ENCODE measurements at regions not wholly inside any gene's neighbourhood (a gene's known extent, or its start where the extent isn't known, plus 50 kb on each side); places are given as distances from the start of the nearest gene placed in this dataset.

DNA sequence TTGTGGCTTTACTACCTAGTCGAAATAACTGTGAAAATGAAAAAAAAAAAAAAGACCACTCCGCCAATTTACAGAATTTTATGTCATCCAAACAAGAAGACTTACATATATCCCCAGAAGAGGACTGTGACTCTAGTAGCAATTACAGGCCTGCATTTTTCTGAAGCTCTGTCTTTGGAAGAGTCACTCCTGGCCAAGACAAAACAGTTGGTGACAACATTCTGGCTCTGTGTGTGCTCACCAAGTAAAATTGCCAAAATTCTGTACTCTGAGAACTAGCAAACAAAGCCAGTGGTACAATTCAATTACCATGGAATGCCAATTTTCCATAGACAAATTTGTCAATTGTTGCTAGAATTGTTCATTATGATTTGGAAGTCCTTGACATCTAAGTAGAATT, 311.1 kb downstream of the PDGFC start:
- in situ Hi-C loops (cut with HindIII; ENCODE audit: low pct_unique_long_range_greater_than_20kb, low sequenced_read_pairs): no loop called here
- DNase-seq (ENCODE audit: low read depth, low spot score): no peak

DNA sequence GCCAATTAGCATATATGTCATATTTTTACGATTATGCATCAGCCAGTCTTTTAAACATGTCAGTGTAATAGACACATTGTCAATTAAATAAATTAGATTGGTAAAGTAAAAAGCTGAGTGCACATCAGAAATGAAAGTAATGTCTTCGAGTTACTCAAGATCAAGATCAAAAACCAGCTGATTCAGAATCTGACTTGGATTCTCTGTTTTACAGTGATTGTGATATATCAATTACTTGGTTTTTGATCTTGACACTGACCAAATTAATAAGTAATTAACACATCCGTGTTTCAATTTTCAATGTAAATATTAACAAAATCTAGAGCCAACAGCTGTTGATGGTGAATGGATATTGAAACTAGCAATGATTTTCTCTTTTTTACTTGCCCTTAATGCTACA, 311.6 kb downstream of the PDGFC start:
- in situ Hi-C loops (cut with HindIII; ENCODE audit: low pct_unique_long_range_greater_than_20kb, low sequenced_read_pairs): no loop called here
- no peak for DNase-seq (ENCODE audit: low read depth, low spot score)

DNA sequence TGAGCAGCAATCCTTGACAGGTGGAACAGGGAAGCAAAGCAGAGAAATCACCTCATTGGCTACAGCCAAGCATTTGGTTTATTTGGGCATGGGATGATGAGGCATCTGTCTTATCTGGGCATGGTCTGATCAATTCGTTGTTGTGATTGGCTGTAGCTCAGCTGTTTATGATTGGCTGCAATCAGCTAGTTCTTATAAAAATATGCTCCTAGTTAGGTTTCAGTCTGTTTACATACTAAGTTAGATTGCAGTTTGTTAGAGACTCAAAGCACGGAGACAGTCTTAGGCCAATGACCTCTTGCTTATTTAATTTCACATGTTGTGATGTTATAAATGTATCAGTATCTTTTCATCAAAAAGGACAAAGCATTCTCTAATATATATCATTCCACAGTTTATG, 312.0 kb downstream of the PDGFC start:
- in situ Hi-C loops (cut with HindIII; ENCODE audit: low pct_unique_long_range_greater_than_20kb, low sequenced_read_pairs): no loop called here
- DNase-seq (ENCODE audit: low read depth, low spot score): no peak

DNA sequence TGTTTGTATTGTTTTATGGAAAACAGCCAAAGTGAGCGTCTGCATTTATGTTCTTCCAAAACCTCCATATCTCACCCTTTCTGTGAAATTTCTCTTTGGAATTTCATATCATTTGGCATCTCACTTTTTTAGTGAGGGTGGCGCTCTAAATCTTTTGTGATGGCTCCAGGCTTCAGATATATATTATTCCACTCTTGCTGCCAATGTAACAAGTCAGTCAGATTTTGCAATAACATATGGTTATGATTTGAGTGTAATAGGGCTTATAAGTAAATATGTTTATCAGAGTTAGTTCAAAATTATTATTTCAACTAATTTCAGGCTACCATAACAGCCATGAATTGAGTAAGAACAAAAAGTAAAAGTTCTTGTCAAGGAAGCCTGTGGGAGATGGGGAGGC, 314.7 kb downstream of the PDGFC start:
- in situ Hi-C loops (cut with HindIII; ENCODE audit: low pct_unique_long_range_greater_than_20kb, low sequenced_read_pairs): no loop called here
- no peak for DNase-seq (ENCODE audit: low read depth, low spot score)

DNA sequence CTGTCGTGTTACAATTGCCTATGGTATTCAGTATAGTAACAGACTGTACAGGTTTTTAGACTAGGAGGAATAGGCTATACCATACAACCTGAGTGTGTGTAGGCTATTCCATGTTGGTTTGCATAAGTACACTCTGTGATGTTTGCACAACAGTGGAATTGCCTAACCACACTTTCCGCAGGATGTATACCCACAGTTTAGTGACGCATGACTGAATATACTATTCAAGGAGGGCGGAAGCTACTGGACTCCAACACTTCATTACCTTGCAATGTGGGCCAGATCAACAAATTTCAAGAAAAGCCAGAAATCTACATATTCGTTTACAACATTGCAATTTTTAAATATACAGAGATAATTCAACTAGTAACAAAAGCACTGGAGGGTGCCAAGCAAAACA, 317.2 kb downstream of the PDGFC start:
- in situ Hi-C loops (cut with HindIII; ENCODE audit: low pct_unique_long_range_greater_than_20kb, low sequenced_read_pairs): no loop called here
- no peak for DNase-seq (ENCODE audit: low read depth, low spot score)

DNA sequence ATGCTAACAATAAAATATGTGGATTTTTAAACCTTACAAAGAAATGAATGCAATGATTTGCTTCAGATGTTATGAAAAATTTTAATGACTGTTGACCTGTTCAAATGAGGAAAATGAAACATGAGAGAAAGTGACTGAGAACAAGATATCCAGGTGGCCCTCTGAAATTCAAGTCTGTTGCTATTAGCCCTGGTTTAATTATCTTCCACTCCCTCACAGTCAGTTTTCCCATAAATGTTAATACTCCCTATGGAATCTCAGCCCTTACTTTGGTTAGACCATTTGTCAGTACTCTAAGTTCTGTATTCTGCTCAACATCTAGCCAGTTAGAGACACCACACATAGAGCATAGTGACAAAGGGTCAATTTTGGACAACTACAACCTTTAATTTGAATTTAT, 327.8 kb downstream of the PDGFC start:
- in situ Hi-C loops (cut with HindIII; ENCODE audit: low pct_unique_long_range_greater_than_20kb, low sequenced_read_pairs): no loop called here
- DNase-seq (ENCODE audit: low read depth, low spot score): no peak

DNA sequence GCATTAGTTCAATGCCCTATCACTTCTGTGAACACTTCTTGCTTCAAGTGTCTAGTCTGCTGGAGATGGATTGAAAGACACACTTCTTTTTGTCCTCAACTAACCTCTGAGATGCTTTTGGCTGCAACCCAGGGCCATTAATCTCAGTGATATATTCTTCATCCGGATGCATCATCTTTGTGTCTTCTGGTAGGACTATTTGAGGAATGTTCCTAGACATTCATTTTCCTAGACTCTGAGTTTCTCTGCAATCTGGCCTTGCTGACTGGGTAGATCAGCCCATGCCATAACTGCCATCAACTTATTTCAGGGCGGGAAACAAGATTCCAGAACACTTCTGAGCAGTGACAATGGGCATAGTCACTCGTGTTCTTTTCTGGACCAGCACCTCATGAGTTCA, 329.4 kb downstream of the PDGFC start:
- no peak for DNase-seq (ENCODE audit: low read depth, low spot score)
- in situ Hi-C loops (cut with HindIII; ENCODE audit: low pct_unique_long_range_greater_than_20kb, low sequenced_read_pairs): no loop called here

DNA sequence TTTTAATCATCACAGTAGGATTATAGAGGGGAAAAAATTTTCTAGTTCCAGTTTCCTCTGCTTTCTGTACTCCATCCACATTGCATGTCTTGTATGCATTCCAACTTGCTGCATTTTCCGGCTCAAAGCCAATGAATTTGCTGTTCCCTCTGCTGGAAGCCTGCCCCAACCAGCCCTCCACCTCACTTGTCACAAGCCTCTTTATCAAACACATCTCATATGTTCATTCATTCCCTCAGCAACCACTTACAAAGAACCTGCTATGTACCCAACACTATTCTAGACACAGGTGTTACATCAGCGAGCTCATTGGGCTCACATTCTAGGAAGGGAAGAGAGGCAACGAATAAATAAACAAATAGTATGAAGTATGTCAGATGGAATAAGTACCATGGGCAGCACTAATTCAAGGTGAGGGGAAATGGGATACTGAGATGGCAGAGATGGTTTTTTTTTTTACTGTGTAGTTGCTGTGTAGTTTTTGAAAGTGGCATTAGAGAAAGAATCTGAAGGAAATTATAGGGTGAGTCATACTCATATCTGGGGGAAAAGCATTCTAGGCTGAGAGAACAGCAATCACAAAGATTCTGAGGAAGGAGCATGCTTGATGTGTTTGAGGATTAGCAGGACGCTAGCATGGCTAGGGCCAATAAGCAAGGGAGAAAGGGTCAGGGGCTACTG, 332.5 kb downstream of the PDGFC start:
- DNase-seq (ENCODE audit: low read depth, low spot score): no peak
- in situ Hi-C loops (cut with HindIII; ENCODE audit: low pct_unique_long_range_greater_than_20kb, low sequenced_read_pairs): no loop called here

DNA sequence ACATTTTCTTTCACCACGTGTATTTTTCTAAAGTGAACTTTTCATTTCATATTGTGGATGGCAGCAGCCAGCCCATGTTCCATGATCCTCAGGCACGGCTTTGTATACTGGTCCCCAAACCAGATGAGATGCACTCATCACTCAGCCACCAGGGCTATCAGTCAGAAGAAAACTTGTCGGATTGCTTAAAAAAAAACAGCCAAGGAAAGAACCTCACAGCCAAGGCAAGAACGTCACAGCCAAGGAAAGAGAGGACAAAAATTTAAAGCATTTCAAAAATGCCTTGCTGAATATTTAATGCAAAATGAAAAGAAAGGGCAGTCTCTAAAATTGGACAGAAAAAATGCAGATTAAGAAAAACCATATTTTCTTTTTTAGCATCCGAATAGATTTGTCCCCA, 333.3 kb downstream of the PDGFC start:
- in situ Hi-C loops (cut with HindIII; ENCODE audit: low pct_unique_long_range_greater_than_20kb, low sequenced_read_pairs): no loop called here

DNA sequence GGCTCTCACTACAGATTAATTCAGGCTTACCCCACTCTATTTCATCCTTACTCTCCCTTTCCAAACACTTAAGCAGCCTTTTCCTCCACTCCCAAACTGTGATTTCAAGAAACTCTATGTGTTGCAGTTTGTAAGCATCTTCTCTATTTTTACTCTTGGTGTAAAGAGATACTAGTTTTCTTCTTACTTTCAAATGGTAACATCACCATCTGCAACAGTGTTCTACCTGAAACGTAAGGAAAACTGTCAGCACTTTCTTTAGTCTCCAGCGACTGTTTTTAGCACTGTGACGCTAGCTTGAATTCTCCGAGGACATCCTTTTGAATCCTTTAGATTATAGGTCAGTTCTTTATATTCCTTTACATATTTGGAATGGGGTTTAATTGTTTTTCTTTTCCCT, 335.2 kb downstream of the PDGFC start:
- in situ Hi-C loops (cut with HindIII; ENCODE audit: low pct_unique_long_range_greater_than_20kb, low sequenced_read_pairs): no loop called here
- no peak for DNase-seq (ENCODE audit: low read depth, low spot score)

More for the DNA sequence above, 333.3 kb downstream of the PDGFC start:
- peak; percentile 1 for DNase-seq (ENCODE audit: low read depth, low spot score)

DNA sequence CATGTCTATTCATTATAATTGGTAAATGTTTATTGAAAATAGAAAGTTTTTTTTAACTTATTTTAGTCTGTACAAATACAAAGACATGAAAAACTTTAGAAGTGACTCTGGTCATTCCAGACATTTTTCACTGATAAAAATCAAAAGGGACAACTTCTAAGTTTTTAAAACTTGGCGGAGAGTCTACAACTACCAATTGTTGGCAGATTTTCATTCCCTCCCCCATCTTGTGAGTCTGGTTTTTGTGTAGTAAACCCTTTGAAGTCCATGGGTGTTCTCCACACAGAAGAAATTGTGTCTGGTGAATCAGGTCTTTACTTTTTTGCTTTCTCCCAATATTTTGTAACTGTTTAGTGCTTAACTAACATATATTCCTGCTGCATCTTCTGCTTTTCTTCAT, 336.5 kb downstream of the PDGFC start:
- no peak for DNase-seq (ENCODE audit: low read depth, low spot score)
- in situ Hi-C loops (cut with HindIII; ENCODE audit: low pct_unique_long_range_greater_than_20kb, low sequenced_read_pairs): no loop called here

DNA sequence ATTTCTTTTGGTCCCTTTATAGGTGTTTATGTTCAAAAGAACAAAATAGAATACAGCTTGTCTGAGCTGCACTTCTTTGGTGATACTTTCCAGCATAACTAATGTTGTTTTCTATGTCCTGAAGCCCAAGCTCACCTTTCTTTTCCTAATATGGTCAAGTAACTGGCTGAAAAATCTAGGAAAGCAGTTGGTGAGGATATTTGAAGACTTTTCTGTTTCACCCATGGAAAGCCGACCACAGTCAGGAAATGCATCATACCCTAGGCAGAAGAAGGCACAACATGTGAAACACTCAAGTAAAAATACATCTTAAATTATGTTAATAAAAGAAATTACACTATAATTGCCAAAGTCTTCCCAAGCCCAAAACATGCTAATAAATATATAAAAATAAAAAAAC, 337.0 kb downstream of the PDGFC start:
- in situ Hi-C loops (cut with HindIII; ENCODE audit: low pct_unique_long_range_greater_than_20kb, low sequenced_read_pairs): no loop called here
- no peak for DNase-seq (ENCODE audit: low read depth, low spot score)

DNA sequence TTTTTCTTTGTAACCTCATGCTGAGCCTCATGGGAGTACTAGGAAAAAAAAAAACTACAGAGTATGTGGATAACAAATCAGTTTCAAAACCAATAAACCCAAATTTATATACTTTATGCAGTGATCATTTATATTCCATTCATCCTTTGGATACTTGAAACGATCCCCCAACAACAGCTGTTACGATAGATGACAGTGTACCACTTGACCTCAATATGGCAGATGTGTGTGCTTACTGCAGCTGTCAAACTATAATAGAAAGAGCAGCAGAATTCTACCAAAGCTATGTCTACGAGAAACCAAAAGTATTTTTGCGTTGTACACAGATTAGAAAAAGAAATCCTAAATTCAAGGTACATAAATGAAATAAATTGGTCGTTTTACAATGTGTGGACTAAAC, 337.8 kb downstream of the PDGFC start:
- in situ Hi-C loops (cut with HindIII; ENCODE audit: low pct_unique_long_range_greater_than_20kb, low sequenced_read_pairs): no loop called here

DNA sequence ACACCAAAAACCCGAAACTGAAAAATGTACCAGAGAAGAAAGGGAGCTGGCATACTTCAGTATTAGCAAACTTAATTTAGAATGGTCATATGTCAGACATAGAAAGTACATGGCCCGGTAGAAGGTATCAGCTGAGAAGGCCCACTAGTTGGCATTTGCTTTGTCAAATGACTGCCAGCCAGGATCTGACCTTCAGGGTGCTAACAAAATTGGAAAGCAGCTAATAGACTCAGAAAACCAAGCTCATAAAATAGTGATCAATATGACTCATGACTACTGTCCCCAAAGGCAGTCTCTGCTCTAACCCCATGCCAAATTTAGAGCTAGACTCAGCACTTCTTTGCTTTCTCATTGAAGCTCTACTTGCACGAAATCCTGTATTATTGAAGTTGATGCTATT, 342.7 kb downstream of the PDGFC start:
- in situ Hi-C loops (cut with HindIII; ENCODE audit: low pct_unique_long_range_greater_than_20kb, low sequenced_read_pairs): no loop called here
- DNase-seq (ENCODE audit: low read depth, low spot score): no peak

More for the DNA sequence above, 337.8 kb downstream of the PDGFC start:
- DNase-seq (ENCODE audit: low read depth, low spot score): no peak

DNA sequence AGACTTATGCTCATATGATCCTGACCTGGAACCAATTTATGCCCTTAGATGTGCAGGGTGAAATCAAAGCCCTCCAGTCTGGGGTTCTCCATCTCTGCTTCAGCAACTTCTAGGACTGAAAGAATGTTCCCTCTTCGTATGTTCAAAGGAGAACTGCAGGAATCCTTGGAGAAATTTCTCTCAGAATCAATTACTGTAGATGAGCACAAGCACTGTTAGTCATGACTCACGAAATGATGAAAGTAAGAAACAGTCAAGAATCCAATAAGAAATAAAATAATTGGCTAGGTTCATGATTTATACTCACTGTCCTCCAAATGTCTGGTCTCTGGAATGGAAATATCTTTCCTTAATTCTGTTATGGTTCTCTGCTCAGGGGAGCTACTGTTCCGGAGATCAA, 348.2 kb downstream of the PDGFC start:
- in situ Hi-C loops (cut with HindIII; ENCODE audit: low pct_unique_long_range_greater_than_20kb, low sequenced_read_pairs): no loop called here
- DNase-seq (ENCODE audit: low read depth, low spot score): no peak

DNA sequence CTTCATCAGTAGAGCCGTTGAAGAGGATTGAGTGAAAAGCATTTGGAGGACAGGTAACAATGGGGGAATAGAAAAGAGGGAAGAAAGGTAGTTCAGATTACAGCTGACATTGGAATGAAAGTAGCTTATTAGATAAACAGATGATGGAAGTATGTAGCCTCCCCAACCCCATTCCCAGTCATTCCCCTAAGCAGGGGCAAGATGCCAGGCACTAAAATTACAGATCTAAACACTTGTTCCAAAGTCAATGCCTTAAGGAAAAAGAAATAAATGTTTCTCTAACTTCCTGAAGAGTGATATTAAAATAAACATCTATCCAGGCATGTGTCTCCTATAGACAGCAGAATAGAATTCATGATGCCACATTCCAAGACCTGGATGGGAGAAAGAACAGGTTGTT, 350.8 kb downstream of the PDGFC start:
- DNase-seq (ENCODE audit: low read depth, low spot score): no peak
- in situ Hi-C loops (cut with HindIII; ENCODE audit: low pct_unique_long_range_greater_than_20kb, low sequenced_read_pairs): no loop called here

DNA sequence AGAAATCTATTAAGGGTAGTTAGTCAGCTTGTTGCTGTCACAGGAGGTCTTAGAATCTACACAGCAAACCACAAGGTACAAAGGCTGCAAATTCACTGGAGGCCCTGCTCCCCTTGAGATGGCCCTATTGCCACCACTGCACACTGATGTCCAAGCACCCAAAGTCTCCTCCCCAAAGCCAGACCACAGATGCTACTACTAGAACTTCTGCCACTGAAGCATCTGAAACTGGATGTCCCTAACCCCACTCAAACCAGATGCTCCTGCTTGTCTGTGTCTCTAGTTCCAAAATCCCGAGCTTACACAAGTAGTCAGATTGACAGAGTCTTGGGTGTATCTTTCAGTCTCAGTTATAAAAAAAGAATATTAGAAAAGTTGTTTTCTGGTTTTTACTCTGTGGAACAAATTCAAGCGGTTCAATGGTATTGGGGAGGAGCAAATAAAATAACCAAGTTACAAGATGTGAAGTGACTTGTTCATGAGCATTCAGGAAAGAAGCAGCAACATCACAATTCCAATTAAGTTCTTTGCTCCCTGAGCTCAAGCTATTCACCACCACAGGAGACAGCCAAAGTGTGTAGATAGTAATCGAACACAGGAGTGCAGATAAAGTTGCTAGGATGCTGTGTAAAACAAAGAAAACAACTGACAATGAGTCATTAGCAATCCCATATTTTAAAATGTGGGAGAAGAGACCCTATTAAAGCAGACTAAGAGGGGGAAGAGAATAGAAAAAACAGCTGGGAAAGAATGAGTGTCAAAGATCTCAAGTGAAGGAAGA, 352.3 kb downstream of the PDGFC start:
- no peak for DNase-seq (ENCODE audit: low read depth, low spot score)
- in situ Hi-C loops (cut with HindIII; ENCODE audit: low pct_unique_long_range_greater_than_20kb, low sequenced_read_pairs): no loop called here

DNA sequence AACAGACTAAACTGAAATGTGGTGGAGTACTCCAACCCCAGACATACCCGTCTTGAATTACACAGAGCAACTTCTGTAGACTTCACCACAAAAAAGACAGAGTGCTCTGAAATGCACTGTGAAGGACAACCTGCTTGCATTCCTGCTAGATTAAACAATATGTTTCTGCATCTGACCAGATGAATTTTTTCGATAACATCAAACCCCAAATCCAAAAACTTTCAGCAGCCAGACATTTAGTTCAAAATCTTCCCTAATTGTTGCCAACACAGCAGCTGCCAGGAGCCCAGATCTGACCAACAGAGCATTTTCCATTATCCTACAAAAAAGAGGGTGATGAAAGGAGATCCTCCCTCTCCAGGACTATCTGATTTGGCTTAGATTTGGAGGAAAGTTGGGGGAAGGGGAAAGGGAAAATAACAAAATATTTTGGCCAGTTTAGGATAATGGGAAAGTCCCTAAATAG, 356.5 kb downstream of the PDGFC start:
- in situ Hi-C loops (cut with HindIII; ENCODE audit: low pct_unique_long_range_greater_than_20kb, low sequenced_read_pairs): no loop called here
- DNase-seq (ENCODE audit: low read depth, low spot score): no peak

DNA sequence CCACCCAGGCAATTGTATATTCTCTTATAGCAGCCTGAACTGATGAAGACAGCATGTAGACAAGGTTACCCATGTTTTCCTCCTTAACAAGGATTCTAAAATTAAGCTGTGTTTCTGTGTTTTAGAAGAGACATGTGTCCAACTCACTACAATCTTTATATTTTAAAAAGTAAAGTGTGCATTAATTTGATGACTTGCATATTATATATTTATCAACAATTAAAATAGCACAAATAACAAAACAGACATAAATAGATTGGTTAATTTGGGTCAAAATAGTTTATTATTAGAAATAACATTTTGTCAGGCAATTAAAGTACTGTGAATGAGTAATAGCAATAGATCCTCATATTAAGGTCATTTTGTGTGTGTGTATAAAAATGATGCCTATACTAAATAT, 357.1 kb downstream of the PDGFC start:
- in situ Hi-C loops (cut with HindIII; ENCODE audit: low pct_unique_long_range_greater_than_20kb, low sequenced_read_pairs): no loop called here
- DNase-seq (ENCODE audit: low read depth, low spot score): no peak
